Nucleus accumbens (tissue), 56 donors: ENCODE measurements at regions not wholly inside any gene's neighbourhood (a gene's known extent, or its start where the extent isn't known, plus 50 kb on each side); places are given as distances from the start of the nearest gene placed in this dataset.
"Not testable (repeated sequence)": the region's sequence is repeated elsewhere in the genome, so short reads cannot be mapped to it uniquely, and the experiment has no call there.

Experiments used
- DNase-seq, 56 donors: peaks; one replicate each; lab custom pipeline; 2025; lab: John Stamatoyannopoulos, UW

DNA sequence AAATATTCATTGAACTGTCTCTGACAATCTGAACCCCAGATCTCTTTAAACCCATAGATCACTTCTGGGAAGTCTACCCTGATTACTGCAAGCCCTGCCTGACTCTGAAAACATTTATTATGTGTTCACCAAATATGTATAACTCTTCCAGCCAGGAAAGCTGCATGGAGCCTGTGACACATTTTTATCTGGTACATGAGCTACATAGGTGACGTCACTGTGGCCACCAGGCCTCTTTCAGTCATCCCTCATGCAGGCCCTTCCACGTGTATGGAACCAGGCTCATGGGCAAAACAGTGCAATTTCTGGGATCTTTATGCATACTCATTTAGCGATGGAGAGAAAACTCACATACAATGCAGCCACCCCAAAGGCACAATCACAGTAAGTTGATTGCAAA is 133.9 kb upstream of the NUPR2 start:
- DNase-seq, result no peak

- DNase-seq, result no peak
Observed at GRCh38 chr7:56229631-56230030, 113.4 kb upstream of the NUPR2 start.

DNA sequence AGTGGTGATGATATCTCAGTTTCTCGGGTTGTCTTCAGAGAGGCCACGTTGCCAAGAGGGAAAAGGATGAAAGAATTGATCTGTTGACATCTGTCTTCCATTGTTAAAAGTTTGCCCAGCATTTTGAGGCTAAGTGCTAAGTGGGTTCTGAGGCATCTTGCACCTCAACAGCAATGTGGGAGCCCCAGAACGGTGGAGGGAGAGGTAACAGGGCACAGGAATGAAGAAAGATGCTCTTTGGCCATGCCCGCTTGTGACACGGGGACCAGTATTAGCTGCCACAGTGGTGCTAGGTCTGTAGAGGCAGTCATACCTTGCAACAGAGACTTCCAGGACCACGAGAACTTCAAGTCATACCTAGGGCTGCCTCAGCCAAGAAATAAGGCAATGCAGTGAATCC is 106.6 kb upstream of the NUPR2 start:
- no peak for DNase-seq

GRCh38 chr7:56219017-56219416 is 102.8 kb upstream of the NUPR2 start:
- DNase-seq, result no peak

DNA sequence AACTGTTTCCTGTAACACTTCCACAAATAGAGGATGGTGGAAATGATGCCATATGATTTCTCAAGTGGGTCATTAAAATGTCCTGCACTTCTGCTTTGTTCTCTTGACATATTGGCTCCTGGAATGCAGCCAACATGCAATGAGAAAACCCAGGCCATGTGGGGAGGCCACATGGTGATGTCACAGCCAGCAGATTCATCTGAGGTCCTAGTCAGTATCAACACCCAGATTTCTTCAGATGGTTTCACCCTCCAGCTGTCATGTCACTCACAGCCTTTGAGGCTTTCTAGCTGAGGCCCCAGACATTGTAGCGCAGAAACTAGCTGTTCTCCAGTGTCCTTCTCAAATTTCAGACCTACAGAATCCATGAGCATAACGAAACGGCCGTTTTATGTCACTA is 102.3 kb upstream of the NUPR2 start:
- DNase-seq, result peak in 2 of 56 donors; percentile 1 to 3

DNA sequence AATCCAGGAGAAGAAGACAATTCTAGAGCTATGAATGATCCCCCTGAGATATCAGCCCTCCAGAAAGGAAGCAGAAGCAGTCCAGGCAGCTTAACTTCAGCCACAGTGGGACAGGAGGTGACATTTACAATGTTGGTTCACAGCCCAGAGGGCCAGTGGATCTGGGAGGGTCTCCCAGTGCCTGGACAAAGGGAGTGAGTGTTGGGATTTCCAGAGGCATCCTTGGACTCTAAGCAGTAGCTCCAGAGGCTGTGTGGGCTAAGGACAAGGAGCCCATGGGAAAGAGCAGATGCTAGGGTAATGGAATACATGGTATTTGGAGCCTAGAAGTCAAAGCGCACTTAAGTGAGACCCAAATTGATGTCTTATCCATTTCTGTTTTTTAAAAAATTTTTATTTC is 97.4 kb upstream of the NUPR2 start:
- no peak for DNase-seq

DNA sequence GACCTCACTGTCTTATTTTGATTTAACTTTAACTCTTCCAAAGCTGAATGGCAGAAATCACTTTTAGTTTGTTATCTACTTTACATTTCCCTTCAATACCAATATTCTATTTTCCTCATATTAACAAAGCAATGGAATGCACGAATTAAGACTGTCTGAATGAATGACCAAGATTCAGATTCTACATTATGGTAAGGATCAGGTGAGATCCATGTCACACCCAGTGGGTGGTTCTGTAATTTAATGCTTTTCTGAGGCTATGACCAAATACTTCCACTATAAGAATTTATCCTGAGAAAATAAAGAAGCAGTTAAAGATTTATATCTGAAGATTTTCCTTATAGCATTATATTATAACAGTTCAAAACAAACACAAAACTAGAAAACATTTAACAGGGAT is 90.2 kb upstream of the NUPR2 start:
- DNase-seq, result no peak

DNA sequence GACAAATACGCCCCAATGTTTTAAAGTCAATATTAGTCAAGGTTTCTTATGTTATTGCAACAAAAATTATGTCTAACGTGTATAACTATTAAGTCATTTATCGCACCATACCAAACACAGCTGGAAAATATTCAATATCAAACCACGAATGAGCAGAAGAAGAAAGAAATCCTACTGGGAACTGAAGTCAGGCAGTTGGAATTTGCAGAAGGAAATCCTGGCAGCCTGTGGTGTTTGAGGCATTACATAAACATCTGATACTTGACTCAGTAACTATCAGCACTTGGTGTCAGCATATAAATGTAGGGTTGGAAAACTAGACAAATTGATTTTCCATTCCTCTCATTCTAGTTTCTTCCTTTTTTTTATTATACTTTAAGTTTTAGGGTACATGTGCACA is 83.4 kb upstream of the NUPR2 start:
- DNase-seq, result no peak

GRCh38 chr7:56196195-56196594 is 80.0 kb upstream of the NUPR2 start:
- not testable (repeated sequence) for DNase-seq

DNA sequence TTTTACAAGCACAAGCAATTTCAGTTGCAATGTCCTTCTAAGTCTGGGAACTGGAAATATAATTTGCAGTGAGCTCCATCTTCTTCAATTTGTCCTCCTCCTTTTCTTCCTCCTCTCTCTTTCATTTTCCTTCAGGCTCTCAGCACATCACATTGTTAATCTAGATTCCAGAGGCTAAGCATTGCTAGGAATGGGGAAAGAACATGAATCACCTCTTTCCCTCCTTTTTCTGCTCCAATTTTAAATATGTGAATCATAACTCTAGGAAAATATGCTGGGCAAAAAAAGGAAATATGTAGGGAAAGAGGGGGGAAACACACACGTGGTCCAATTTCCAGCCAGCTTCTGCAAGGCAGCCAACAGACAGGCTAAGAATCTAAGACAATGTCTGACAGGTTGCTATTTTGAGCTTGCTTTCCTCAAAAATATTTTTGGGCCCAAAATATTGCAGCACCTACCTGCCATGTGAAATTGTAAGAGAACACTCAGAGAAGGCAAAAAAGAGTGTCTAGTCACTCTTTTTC is 72.7 kb upstream of the NUPR2 start:
- DNase-seq, result peak in 6 of 56 donors; percentile 3 to 17 (median 13)

DNA sequence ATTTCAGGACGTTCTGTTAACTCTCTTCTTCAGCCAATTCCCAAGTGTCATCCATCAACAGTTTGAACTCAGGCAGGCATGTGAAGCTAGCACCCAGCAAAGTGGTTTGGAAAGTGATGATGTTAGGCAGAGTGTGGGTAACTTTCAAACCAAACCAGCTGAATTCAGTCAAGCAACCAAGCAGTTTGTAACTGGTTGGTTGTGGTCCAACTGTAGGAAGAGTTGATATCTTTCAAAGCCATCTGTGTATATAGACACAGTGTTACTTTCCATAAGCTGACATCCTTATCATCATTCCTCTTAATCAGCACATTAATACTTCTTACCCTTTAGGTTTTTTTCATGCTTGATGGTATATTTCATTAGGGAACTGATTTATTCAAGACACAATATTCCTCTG is 72.2 kb upstream of the NUPR2 start:
- DNase-seq, result no peak

DNA sequence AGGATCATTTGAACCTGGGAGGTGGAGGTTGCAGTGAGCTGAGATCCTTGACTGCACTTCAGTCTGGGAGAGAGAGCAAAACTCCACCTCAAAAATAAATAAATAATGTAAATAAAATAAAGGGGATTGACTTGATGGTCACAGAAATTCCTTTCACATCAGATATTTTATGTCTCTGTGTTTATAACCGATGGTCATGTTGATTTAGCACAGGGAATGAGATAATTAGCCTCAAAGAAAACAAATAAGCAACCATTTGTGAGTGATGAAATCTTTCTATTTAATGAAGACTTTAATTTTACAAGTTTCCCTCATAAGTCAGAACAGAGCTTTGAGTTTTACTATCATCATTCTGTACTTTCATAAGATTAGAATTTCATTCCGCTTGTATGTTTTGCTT is 64.8 kb upstream of the NUPR2 start:
- DNase-seq, result no peak

GRCh38 chr7:56175771-56176170 is 59.6 kb upstream of the NUPR2 start:
- DNase-seq, result no peak

DNA sequence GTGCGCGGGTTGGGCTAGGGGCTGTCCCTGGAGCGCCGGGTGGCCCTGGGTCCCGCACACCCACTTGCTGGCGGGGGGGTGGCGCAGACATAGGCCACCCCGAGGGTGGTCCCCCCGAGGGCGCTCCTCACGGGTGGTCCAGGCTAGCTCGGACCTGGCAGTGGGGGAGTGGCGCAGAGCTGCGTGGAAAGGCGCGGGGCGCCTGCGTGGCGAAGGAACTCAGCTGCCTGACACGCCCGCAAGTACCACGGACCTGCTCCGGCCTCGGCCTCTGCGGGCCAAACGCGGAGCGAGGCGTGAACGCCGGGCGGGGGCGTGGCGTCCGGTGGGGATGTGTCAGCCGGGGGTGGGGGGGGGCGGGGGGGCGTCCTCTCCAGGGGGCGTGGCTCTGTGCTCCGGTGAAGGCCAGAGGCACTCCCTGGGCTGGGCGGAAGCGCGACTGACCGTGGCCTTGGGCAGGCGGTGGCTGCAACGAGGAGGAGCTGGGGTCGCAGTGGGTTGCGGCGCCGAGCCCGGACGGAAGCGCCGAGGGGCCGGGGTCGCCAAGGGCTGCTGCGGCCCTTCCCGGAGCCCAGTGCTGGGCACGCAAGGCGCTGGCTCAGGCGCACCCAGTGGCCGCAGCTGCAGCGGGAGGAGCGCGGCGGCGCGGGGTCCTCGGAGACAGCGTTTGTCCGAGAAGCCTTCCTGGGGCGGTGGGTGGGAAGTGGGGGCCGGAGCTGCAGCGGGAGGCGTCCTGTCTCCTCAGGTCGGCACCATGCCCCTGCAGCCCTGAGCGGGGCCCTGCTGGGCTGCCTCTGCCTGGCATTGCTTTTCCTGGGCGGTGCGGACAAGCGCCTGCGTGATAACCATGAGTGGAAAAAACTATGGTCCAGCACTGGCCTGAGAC is 58.9 kb upstream of the NUPR2 start:
- DNase-seq, result peak in 11 of 56 donors; percentile 1 to 44 (median 10)

DNA sequence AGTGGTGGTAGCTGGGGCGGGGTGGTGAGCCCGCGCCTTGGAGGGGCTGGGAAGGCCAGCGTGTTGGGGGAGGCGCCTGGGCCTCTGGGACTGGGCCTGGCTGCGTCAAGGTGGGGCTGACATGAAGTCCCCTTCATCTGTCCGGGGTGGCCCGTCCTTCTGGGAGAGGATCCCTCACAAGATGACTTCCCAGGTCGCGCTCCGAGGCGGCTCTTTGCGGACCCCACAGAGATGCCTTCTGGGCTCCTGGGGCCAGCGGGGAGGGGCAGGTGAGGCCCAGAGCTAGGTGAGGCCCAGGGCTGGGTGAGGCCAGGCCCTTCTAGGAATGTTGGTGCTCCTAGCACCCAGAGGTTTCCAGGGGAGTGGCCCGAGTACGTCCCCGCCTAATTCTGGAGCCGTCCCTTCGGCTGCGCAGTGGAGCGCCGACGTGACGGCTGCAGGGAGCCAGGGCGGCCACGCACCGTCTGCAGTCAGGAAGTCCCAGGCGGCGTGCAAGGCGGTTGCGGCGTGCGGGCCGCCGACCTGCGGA is 58.2 kb upstream of the NUPR2 start:
- DNase-seq, result no peak
